ENCODE measurements at regions not wholly inside any gene's neighbourhood (a gene's known extent, or its start where the extent isn't known, plus 50 kb on each side); places are given as distances from the start of the nearest gene placed in this dataset.

DNA sequence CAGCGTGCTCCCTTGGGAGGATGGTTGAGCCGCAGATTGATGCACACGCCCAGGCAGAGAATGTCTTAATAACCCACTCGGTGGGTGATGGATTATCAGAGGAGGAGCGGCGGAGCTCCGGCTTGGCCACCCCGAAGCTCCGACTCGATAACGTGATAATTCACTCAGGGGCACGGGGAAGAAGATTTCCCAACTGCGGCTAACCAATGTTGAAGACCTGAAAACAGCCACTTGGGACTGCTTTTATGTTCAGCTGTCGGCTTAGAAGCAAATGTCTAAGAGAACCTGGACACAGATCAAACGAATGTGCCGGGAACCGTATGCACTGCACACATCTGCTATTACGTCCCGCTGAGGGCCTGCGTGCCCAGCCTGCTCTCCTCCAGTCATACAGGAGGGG, 206.8 kb upstream of the CADM1 start:
- TF ChIP-seq ZFP3 (CRISPR knock-in tag; IDR thresholded peaks at IDR 0.05), result no peak
- no peak for TF ChIP-seq TCF4 (CRISPR knock-in tag; IDR thresholded peaks at IDR 0.05; ENCODE audit: borderline replicate concordance)
- TF ChIP-seq, protein P1, sequence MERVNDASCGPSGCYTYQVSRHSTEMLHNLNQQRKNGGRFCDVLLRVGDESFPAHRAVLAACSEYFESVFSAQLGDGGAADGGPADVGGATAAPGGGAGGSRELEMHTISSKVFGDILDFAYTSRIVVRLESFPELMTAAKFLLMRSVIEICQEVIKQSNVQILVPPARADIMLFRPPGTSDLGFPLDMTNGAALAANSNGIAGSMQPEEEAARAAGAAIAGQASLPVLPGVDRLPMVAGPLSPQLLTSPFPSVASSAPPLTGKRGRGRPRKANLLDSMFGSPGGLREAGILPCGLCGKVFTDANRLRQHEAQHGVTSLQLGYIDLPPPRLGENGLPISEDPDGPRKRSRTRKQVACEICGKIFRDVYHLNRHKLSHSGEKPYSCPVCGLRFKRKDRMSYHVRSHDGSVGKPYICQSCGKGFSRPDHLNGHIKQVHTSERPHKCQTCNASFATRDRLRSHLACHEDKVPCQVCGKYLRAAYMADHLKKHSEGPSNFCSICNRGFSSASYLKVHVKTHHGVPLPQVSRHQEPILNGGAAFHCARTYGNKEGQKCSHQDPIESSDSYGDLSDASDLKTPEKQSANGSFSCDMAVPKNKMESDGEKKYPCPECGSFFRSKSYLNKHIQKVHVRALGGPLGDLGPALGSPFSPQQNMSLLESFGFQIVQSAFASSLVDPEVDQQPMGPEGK (CRISPR knock-in tag; IDR thresholded peaks at IDR 0.05; ENCODE audit: borderline replicate concordance), result no peak
- no peak for TF ChIP-seq ESRRG (CRISPR knock-in tag; IDR thresholded peaks at IDR 0.05)
- TF ChIP-seq RARB (CRISPR knock-in tag; IDR thresholded peaks at IDR 0.05), result no peak
- no peak for TF ChIP-seq ISL1 (CRISPR knock-in tag; IDR thresholded peaks at IDR 0.05)
- TF ChIP-seq GLIS3 (CRISPR knock-in tag; IDR thresholded peaks at IDR 0.05), result no peak
- TF ChIP-seq SNAI2 (CRISPR knock-in tag; IDR thresholded peaks at IDR 0.05), result no peak
- TF ChIP-seq ARNTL (CRISPR knock-in tag; IDR thresholded peaks at IDR 0.05; ENCODE audit: borderline replicate concordance, low read depth), result no peak
